Coronary artery (tissue), 2 donors: ENCODE measurements at regions not wholly inside any gene's neighbourhood (a gene's known extent, or its start where the extent isn't known, plus 50 kb on each side); places are given as distances from the start of the nearest gene placed in this dataset.

ENCODE experiments used
- DNase-seq: peaks from one replicate; pipeline ENCODE4 v3.0.0-alpha.2; 2017; ENCODE audit warnings: low spot score
- H3K27ac ChIP-seq, 2 donors: fragments of 200-600 bp; sonication (generic); one replicate each; pipeline ENCODE4 v1.5.1; 2016 to 2019
- H3K4me3 ChIP-seq: fragments of 200-600 bp; sonication (generic); 2 replicates; pipeline ENCODE4 v1.5.1; 2016; ENCODE audit warnings: mild to moderate bottlenecking, moderate library complexity
- CTCF ChIP-seq: fragments of 200-600 bp; sonication (generic); IDR thresholded peaks from one replicate; pipeline ENCODE4 v1.5.1; 2019; ENCODE audit warnings: antibody characterized with exemption

DNA sequence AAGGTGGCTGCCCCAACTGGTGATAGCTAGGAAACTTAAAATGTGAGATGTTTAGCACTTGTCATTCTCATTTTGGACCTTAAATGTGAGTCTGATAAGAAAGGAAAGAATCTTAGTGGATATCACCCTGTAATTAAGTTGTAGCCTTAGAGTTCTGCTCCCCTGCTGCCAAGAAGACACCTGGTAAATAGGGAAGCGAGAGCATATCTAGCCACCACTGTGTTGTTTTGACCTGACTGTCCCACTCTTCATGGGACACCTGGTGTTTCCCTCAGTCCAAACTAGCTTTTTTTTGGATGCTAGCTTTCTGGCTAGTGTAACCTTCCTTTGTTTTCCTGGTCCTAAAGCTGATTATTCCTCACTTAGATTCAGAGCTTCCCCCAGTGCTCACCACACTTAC is 357.6 kb downstream of the RAD51AP2 start:
- TF ChIP-seq CTCF, result no peak
- no peak for DNase-seq

GRCh38 chr2:17156086-17156485 is 362.2 kb downstream of the RAD51AP2 start:
- no peak for DNase-seq
- no peak for TF ChIP-seq CTCF
- Histone ChIP-seq H3K4me3 (no peak overlapping the region), H3K27ac (no peak overlapping the region)

More for the DNA sequence above, 357.6 kb downstream of the RAD51AP2 start:
- no peak overlapping the region for H3K4me3 ChIP-seq
- H3K27ac ChIP-seq, result no peak overlapping the region

DNA sequence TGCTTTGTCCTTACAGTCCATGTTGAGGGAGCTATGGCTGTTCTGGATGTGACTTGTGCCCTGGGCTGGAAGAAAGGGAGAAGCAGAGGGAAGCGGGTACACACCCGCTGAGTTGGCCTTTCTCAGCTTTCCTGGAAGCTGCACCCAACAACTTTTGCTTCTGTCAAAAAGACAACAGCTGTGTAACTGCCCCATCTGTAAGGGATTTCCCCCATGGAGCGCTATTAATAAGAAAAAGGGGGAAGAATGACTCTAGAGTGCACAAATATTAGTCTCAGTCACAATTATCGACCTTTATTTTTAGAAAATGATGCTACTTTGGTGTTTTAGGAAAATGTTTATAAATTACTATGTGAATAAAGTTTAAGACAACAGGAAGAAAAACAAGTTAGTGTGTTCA is 368.3 kb downstream of the RAD51AP2 start:
- TF ChIP-seq CTCF, result no peak
- Histone ChIP-seq H3K4me3 (no peak overlapping the region), H3K27ac (no peak overlapping the region)
- no peak for DNase-seq

- TF ChIP-seq CTCF, result no peak
- Histone ChIP-seq H3K4me3 (no peak overlapping the region), H3K27ac (no peak overlapping the region)
- no peak for DNase-seq
Observed at GRCh38 chr2:17148407-17149145, 369.7 kb downstream of the RAD51AP2 start.

- no peak for TF ChIP-seq CTCF
Observed at GRCh38 chr2:17146358-17146757, 371.9 kb downstream of the RAD51AP2 start.

GRCh38 chr2:17136877-17137276 is 381.4 kb downstream of the RAD51AP2 start:
- Histone ChIP-seq H3K27ac (no peak overlapping the region), H3K4me3 (no peak overlapping the region)
- TF ChIP-seq CTCF, result no peak
- no peak for DNase-seq

More at GRCh38 chr2:17146358-17146757, 371.9 kb downstream of the RAD51AP2 start:
- H3K4me3 ChIP-seq, result no peak overlapping the region
- DNase-seq, result no peak
- no peak overlapping the region for H3K27ac ChIP-seq

- Histone ChIP-seq H3K27ac (no peak overlapping the region), H3K4me3 (no peak overlapping the region)
- TF ChIP-seq CTCF, result no peak
- DNase-seq, result no peak
Observed at GRCh38 chr2:17136231-17136630, 382.0 kb downstream of the RAD51AP2 start.
